ENCODE measurements at regions not wholly inside any gene's neighbourhood (a gene's known extent, or its start where the extent isn't known, plus 50 kb on each side); places are given as distances from the start of the nearest gene placed in this dataset.

DNA sequence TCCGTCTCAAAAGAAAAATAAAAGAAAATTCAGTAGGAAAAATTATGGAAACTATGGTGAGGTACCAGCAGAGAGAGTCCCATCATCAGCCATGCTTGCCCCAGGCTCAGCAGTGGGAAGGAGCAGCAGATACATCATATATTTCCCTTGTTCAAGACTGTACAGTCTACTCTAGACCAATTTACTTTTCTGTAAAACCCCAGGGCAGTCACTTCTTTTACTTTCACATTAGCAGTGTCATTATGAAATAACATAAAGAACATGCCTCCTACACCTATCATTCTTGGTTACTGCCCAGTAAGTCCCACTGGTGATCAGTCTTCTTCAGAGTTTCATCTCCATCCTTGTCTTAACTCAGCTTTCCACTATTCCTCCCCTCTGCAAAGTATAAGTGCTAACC lies 1145.0 kb downstream of the MAT2B start:
- DNase-seq, result no peak

DNA sequence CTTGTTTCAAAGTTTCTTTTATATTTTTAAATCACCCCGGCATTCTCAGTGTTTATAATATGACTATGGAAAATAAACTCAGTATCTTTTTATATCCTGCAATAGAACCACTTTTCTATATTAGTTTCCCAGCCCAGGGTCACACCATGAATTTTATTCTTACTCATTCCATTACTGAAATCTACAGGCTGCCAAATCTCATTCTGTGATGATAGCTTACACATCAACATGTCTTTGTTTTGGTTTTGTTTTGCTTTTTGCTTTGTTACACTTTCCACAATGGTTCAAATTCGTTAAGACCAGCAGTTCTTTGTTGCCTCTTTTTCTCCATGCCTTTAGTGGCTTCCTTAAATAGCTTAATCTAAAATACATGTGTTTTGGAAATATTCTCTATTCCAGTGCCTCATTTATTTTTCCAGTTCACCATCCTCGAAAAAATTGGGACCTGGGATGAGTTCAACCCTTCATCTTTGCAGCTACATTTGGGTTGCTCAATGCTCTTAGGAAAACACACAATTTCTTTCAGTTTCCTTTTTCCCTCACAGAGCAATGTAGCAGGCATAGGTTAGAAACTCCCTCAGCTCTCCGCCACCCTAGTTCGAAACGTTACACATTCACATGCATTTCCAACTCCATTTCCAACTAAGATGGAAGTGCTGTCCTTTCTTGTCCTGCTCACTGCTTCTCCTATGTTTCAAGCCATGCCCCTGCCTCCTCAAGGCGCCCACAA lies 1146.3 kb downstream of the MAT2B start:
- no peak for DNase-seq

- DNase-seq, result no peak
Measured at GRCh38 chr5:164652276-164652660, 1146.8 kb downstream of the MAT2B start.

- DNase-seq, result no peak
Measured at GRCh38 chr5:164663198-164663989, 1158.0 kb downstream of the MAT2B start.

- no peak for DNase-seq
Measured at GRCh38 chr5:164671640-164672039, 1166.2 kb downstream of the MAT2B start.

- no peak for DNase-seq
Measured at GRCh38 chr5:164672205-164672604, 1166.8 kb downstream of the MAT2B start.

GRCh38 chr5:164672931-164673694 lies 1167.7 kb downstream of the MAT2B start:
- no peak for DNase-seq

DNA sequence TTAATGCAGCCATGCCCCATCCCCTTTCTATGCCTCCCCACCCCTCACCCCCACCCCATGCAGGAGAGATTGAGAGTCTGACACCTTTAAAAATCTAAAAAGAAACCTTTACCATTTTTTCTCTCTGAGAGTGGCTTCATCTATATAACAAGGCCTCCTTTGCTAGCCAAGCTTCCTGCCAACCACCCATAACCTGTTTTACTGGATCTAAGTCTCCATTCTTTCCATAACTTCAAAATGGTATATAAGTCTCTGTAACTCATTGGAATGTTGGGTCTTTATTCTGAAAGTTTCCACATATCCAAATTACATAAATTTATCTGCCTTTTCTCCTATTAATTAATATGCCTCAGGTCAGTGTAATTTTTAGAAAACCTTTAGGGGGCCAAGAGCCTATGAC lies 1174.0 kb downstream of the MAT2B start:
- DNase-seq, result no peak

DNA sequence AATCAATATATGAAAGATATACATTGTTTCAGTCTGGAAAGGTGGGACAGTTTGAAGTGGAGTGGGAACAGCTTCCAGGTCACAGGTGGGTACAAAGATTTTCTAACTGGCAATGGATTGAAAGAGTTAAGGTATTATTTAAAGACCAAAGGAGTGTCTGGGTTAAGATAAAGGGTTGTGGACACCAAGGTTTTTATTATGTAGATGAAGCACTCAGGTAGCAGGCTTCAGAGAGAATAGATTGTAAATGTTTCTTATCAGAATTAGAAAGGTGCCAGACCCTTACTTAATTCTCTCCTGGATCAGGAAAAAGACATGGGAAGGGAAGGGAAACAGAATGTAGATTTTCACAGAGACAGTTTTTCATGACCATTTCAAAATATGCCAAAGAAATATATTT lies 1174.8 kb downstream of the MAT2B start:
- DNase-seq, result no peak

GRCh38 chr5:164680812-164681520 lies 1175.5 kb downstream of the MAT2B start:
- DNase-seq, result no peak

- DNase-seq, result no peak
Measured at GRCh38 chr5:164687391-164687790, 1182.0 kb downstream of the MAT2B start.

DNA sequence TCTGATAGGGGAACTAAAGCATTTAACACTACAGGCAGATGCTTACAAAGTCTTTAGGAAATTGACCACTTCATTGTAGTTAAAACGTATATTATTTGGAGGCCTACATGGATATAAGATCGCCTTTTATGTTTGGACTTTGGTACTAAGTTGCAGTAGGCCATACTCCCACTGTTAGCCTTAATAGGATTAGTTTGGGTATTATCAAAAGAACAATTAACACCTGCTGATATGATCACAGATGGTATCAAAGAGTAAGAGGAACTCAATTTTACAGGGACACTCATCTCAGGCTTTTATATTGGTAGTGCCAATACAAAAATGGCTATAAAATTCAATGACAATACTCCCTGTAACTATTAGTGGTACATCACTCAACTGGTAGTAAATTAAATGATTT lies 1183.0 kb downstream of the MAT2B start:
- no peak for DNase-seq

- DNase-seq, result no peak
Measured at GRCh38 chr5:164708831-164709230, 1203.4 kb downstream of the MAT2B start.

GRCh38 chr5:164713682-164714081 lies 1208.3 kb downstream of the MAT2B start:
- no peak for DNase-seq

DNA sequence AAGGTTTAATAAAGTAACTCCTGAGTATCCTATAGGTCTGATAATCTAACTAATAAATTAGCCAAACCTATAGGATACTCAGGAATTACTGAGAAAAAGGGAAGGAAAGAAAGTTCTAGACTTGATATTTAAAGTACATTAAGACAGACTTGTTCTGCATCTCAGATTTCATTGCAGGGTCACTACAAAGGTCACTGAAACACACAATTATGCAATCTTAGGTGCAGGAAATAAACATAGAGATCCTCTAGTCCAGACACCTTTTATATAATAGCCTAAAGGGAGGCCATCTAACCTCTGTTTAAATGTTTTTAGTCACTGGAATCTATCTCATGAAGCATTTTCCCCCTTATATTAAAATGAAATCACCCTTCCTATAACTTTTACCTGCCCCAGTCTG lies 1215.7 kb downstream of the MAT2B start:
- DNase-seq, result no peak

- no peak for DNase-seq
Measured at GRCh38 chr5:164721656-164722055, 1216.2 kb downstream of the MAT2B start.

DNA sequence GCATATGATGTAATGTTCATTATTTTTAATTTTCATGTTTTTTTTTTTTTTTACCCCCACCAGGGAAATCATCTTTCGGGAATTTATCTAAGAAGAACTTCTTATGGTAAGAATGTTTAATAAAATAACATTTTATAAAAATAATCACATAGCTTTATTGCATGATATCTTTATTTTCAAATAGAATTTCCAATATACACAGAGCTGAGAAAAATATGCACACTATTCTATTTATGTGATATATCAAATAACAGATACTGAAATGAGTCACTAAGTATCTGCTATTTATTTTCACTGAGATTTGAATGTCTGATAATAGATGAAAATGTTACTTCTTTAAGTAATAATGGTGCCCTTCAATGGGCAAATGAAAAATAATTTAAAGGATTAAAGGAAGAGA lies 1217.3 kb downstream of the MAT2B start:
- no peak for DNase-seq

GRCh38 chr5:164727012-164727411 lies 1221.6 kb downstream of the MAT2B start:
- DNase-seq, result no peak

GRCh38 chr5:164728733-164729132 lies 1223.3 kb downstream of the MAT2B start:
- no peak for DNase-seq

DNA sequence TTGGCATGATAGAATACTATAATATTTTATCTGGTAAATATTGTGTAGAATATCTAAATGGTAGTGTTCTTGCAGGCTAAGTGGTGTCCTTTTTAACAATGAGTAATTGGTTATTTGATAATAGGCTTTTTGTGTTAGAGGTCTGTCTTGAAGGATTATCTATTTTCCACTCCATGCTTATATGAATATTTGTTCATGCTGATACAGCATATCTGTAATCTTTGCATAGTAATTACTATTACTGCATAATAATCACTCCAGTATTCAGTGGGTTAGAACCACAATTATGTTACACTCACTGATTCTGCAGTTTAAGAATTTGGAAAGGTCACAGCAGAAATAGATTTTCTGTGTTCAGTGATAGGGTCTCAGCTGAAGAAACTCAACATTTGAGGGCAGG lies 1229.9 kb downstream of the MAT2B start:
- DNase-seq, result no peak

DNA sequence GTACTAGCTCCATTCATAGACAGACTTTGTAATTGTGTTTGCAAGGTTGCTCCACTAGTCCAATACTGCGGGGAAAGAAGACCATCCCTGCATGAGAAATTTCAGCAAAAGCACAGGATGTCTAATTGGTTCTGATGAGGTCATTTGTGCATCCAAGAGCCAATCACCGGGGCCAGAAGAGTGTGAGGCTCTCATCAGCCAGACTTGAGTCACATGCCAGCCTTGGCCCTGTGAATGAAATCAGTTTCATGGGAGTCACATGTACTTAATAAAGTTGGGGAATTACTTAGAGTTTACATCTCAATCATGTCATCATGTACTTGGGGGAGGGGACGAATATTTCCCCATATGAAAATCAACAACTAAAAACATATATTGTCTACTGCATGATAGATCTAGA lies 1236.0 kb downstream of the MAT2B start:
- no peak for DNase-seq

DNA sequence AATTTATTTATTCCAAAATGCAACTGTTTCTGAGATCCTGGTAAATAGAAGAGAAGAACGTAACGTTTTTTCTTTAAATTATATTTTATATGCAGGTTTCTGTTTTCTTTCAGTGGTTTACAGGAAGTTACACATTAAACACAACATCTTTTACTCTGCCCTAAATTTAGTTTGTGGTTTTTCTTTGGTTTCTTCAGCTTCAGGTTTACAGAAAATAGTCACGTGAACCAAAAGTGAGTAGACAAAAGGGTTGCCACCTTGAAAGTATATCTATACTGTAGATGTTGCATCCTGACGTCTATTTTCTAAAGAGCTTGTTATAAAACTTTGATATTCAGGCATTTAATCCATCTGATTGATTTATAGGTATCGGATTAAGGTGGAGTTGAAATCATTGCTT lies 1236.6 kb downstream of the MAT2B start:
- no peak for DNase-seq

- no peak for DNase-seq
Measured at GRCh38 chr5:164746723-164747122, 1241.3 kb downstream of the MAT2B start.

Measured in right hindlimb (tissue), 1 donor.